ENCODE measurements at regions not wholly inside any gene's neighbourhood (a gene's known extent, or its start where the extent isn't known, plus 50 kb on each side); places are given as distances from the start of the nearest gene placed in this dataset.

- H2AFZ ChIP-seq = no peak overlapping the region
- WGBS (ENCODE audit: low lambda C conversion rate, missing lambda C conversion rate) = 80% methylated on average over 1 of the region's 1 CpG
Measured at GRCh38 chr4:63269156-63269555, 1140.1 kb downstream of the TECRL start.

GRCh38 chr4:63233671-63234070 is 1175.6 kb downstream of the TECRL start:
- no peak overlapping the region for H3K4me3 ChIP-seq
- H3K27ac ChIP-seq = no peak overlapping the region
- no peak for DNase-seq (ENCODE audit: low spot score)
- no peak for TF ChIP-seq CTCF (IDR thresholded peaks at IDR 0.05; ENCODE audit: poor library complexity)
- TF ChIP-seq EZH2phosphoT487 (IDR thresholded peaks at IDR 0.05; ENCODE audit: low read depth, severe bottlenecking, unreplicated experiment) = no peak
- no peak for TF ChIP-seq EZH2 (IDR thresholded peaks at IDR 0.05; ENCODE audit: borderline replicate concordance)
- H2AFZ ChIP-seq = no peak overlapping the region
- H4K20me1 ChIP-seq (ENCODE audit: insufficient read depth, poor library complexity, severe bottlenecking) = no peaks in the 10 kb centered on the region
- no peaks in the 10 kb centered on the region for H3K4me1 ChIP-seq (ENCODE audit: insufficient read depth)
- H3K9me3 ChIP-seq (ENCODE audit: low read depth) = no peaks in the 10 kb centered on the region
- no peaks in the 10 kb centered on the region for H3K79me2 ChIP-seq
- no peaks in the 10 kb centered on the region for H3K27me3 ChIP-seq
- H3K4me2 ChIP-seq = no peak overlapping the region
- no peaks in the 10 kb centered on the region for H3K9me2 ChIP-seq (replicated peaks; ENCODE audit: insufficient read depth)
- no peaks in the 10 kb centered on the region for H3K36me3 ChIP-seq (replicated peaks; ENCODE audit: insufficient read depth, low read depth)
- WGBS (ENCODE audit: low lambda C conversion rate, missing lambda C conversion rate) = 91% methylated on average over 1 of the region's 1 CpG

More at GRCh38 chr4:63269156-63269555, 1140.1 kb downstream of the TECRL start:
- no peaks in the 10 kb centered on the region for H3K79me2 ChIP-seq
- no peak overlapping the region for H3K4me3 ChIP-seq
- no peak overlapping the region for H3K4me2 ChIP-seq
- H3K9me3 ChIP-seq (ENCODE audit: low read depth) = no peaks in the 10 kb centered on the region
- H3K27ac ChIP-seq = no peak overlapping the region
- H4K20me1 ChIP-seq (ENCODE audit: insufficient read depth, poor library complexity, severe bottlenecking) = no peaks in the 10 kb centered on the region
- no peaks in the 10 kb centered on the region for H3K9me2 ChIP-seq (replicated peaks; ENCODE audit: insufficient read depth)
- no peaks in the 10 kb centered on the region for H3K4me1 ChIP-seq (ENCODE audit: insufficient read depth)
- DNase-seq (ENCODE audit: low spot score) = no peak
- no peaks in the 10 kb centered on the region for H3K27me3 ChIP-seq
- TF ChIP-seq EZH2phosphoT487 (IDR thresholded peaks at IDR 0.05; ENCODE audit: low read depth, severe bottlenecking, unreplicated experiment) (no peak), EZH2 (IDR thresholded peaks at IDR 0.05; ENCODE audit: borderline replicate concordance) (no peak), CTCF (IDR thresholded peaks at IDR 0.05; ENCODE audit: poor library complexity) (no peak)
- H3K36me3 ChIP-seq (replicated peaks; ENCODE audit: insufficient read depth, low read depth) = no peaks in the 10 kb centered on the region

- Histone ChIP-seq H3K27me3 (no peaks in the 10 kb centered on the region), H3K36me3 (replicated peaks; ENCODE audit: insufficient read depth, low read depth) (no peaks in the 10 kb centered on the region), H3K9me3 (ENCODE audit: low read depth) (no peaks in the 10 kb centered on the region), H2AFZ (no peak overlapping the region), H3K4me1 (ENCODE audit: insufficient read depth) (no peaks in the 10 kb centered on the region), H3K4me2 (no peak overlapping the region), H3K9me2 (replicated peaks; ENCODE audit: insufficient read depth) (no peaks in the 10 kb centered on the region), H3K4me3 (no peak overlapping the region), H3K79me2 (no peaks in the 10 kb centered on the region), H4K20me1 (ENCODE audit: insufficient read depth, poor library complexity, severe bottlenecking) (no peaks in the 10 kb centered on the region), H3K27ac (no peak overlapping the region)
- no peak for DNase-seq (ENCODE audit: low spot score)
- WGBS (ENCODE audit: low lambda C conversion rate, missing lambda C conversion rate) = 78% methylated on average over 1 of the region's 1 CpG
- TF ChIP-seq EZH2phosphoT487 (IDR thresholded peaks at IDR 0.05; ENCODE audit: low read depth, severe bottlenecking, unreplicated experiment) (no peak), CTCF (IDR thresholded peaks at IDR 0.05; ENCODE audit: poor library complexity) (no peak), EZH2 (IDR thresholded peaks at IDR 0.05; ENCODE audit: borderline replicate concordance) (no peak)
Measured at GRCh38 chr4:63232058-63232457, 1177.2 kb downstream of the TECRL start.

DNA sequence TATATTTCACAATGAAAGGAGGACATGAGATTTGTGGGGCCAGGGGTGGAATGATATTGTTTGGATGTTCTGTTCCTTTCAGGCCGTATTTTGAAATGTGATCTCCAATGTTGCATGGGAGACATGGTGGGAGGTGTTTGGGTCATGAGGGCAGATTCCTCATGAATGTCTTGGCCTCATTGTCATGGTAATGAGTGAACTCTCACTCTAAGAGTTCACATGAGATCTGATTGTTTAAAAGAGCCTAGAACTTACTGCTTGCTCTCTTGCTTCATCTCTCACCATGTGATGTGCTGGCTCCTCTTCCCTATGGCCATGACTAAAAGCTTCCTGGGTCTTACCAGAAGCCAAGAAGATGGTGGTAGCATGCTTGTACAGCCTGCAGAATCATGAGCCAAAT is 1183.0 kb downstream of the TECRL start:
- no peak overlapping the region for H3K27ac ChIP-seq
- no peaks in the 10 kb centered on the region for H3K9me2 ChIP-seq (replicated peaks; ENCODE audit: insufficient read depth)
- H3K4me3 ChIP-seq = no peak overlapping the region
- H3K79me2 ChIP-seq = no peaks in the 10 kb centered on the region
- no peaks in the 10 kb centered on the region for H3K9me3 ChIP-seq (ENCODE audit: low read depth)
- no peak for DNase-seq (ENCODE audit: low spot score)
- no peaks in the 10 kb centered on the region for H3K4me1 ChIP-seq (ENCODE audit: insufficient read depth)
- no peak overlapping the region for H2AFZ ChIP-seq
- H4K20me1 ChIP-seq (ENCODE audit: insufficient read depth, poor library complexity, severe bottlenecking) = no peaks in the 10 kb centered on the region
- H3K4me2 ChIP-seq = no peak overlapping the region
- no peaks in the 10 kb centered on the region for H3K36me3 ChIP-seq (replicated peaks; ENCODE audit: insufficient read depth, low read depth)
- H3K27me3 ChIP-seq = no peaks in the 10 kb centered on the region
- TF ChIP-seq CTCF (IDR thresholded peaks at IDR 0.05; ENCODE audit: poor library complexity) (no peak), EZH2phosphoT487 (IDR thresholded peaks at IDR 0.05; ENCODE audit: low read depth, severe bottlenecking, unreplicated experiment) (no peak), EZH2 (IDR thresholded peaks at IDR 0.05; ENCODE audit: borderline replicate concordance) (no peak)
- WGBS (ENCODE audit: low lambda C conversion rate, missing lambda C conversion rate) = 84% methylated on average over 1 of the region's 1 CpG
